Lung (tissue), 12 donors: ENCODE measurements at regions not wholly inside any gene's neighbourhood (a gene's known extent, or its start where the extent isn't known, plus 50 kb on each side); places are given as distances from the start of the nearest gene placed in this dataset. TPM values are rescaled to one million over a fixed set of nuclear protein-coding genes. Genes with fewer than 3 reads are reported as not detected.

Source experiments
- ATAC-seq: fragments of 200-7000 bp; cut with Tn5 transposase; one replicate; pipeline ENCODE4 v1.9.1; 2020; ENCODE audit warnings: moderate number of reproducible peaks; ENCODE audit not compliant: insufficient read depth, low FRiP score
- DNase-seq, 3 donors: peaks; one replicate each; pipeline ENCODE4 v3.0.0-alpha.2; 2013 to 2017
- H3K27ac ChIP-seq, 2 donors: one replicate each; pipeline ENCODE4 v1.5.1; 2013; ENCODE audit warnings: mild to moderate bottlenecking in 2 of 2, moderate library complexity in 2 of 2, control low read depth in 1 of 2, inconsistent platforms in 1 of 2, low read depth in 1 of 2, low read length in 1 of 2
- H3K27me3 ChIP-seq, 3 donors: one replicate each; pipeline ENCODE4 v1.5.1; 2013; ENCODE audit warnings: low read length in 2 of 3; ENCODE audit not compliant: control insufficient read depth in 3 of 3, insufficient read depth in 3 of 3
- H3K36me3 ChIP-seq, 4 donors: one replicate each; pipeline ENCODE4 v1.5.1; 2013; ENCODE audit warnings: low read length in 4 of 4, mild to moderate bottlenecking in 1 of 4, moderate library complexity in 1 of 4; ENCODE audit not compliant: control insufficient read depth in 4 of 4, insufficient read depth in 4 of 4
- H3K4me1 ChIP-seq, 5 donors: one replicate each; pipeline ENCODE4 v1.5.1; 2013; ENCODE audit warnings: low read length in 5 of 5, mild to moderate bottlenecking in 2 of 5, moderate library complexity in 1 of 5; ENCODE audit not compliant: control insufficient read depth in 5 of 5, insufficient read depth in 5 of 5
- H3K4me3 ChIP-seq: one replicate; pipeline ENCODE4 v1.5.1; 2013; ENCODE audit warnings: mild to moderate bottlenecking, control low read depth, moderate library complexity
- H3K9ac ChIP-seq, 2 donors: one replicate each; pipeline ENCODE4 v1.5.1; 2013; ENCODE audit warnings: low read length in 2 of 2, control low read depth in 1 of 2; ENCODE audit not compliant: insufficient read depth in 1 of 2
- H3K9me3 ChIP-seq, 4 donors: one replicate each; pipeline ENCODE4 v1.5.1; 2013; ENCODE audit warnings: low read length in 3 of 4, mild to moderate bottlenecking in 1 of 4, moderate library complexity in 1 of 4; ENCODE audit not compliant: control insufficient read depth in 4 of 4, insufficient read depth in 3 of 4
- CTCF ChIP-seq: IDR thresholded peaks from 2 replicates; pipeline ENCODE4 v1.5.1; 2012; ENCODE audit warnings: mild to moderate bottlenecking; ENCODE audit errors: control extremely low read depth, extremely low read depth
- WGBS, 2 donors: extraction: QIAGEN DNeasy Blood & Tissue Kit; methylation state at CpG; one replicate each; pipeline ENCODE4 v1.1.7; 2013; 5-methylcytosine and 5-hydroxymethylcytosine counted together
- small RNA-seq: library from RNA; depleted of rRNA; stranded (forward); fragments of <200 nt; gene quantifications from one replicate; pipeline ENCODE3, GENCODE V24; 2014; ENCODE audit warnings: low replicate concordance
- donor health status: control.
- donor health status: control.
- donor health status: Bipolar disorder and iron deficiency.
- donor health status: healthy.
- donor health status: DM: yes; HTN: yes; CAD: no.

DNA sequence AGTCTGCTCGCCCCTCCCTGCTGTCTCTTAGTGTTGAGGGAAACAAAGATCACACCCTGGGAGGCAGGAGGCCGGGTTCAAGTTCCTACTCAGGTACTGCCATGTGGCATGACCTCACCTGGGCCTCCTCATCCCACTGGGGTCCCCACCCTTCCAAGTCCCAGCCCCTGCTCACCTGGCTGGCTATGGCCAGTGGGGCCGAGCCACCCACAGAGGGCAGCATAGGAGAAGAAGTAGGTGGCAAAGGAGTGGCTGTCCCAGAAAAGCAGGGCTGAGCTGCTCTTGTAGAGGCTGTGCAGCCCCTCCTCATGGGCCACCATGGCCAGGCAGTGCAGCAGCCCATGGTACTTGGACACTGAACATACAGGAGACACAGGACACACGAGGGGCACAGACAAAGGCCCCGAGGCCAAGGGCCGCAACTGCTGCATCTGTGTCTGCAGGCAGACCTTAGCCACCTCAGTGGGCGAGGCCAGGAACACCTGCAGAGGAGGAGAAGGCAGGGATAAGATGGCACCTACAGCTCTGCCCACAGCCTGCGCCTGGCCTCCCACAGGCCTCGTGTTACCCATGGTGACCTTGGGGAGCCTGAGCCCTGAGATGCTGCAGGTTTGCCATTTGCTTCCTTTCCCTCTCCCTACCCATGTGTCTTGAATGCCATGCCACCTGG is 50.6 kb upstream of the MPEG1 start:
- H3K9me3 ChIP-seq, result peaks cover 0 to 1% (median 0%) of the 10 kb centered on the region in 4 donors
- H3K27ac ChIP-seq, result no peak overlapping the region
- no peaks in the 10 kb centered on the region for H3K36me3 ChIP-seq
- ATAC-seq (no peak), DNase-seq (no peak)
- H3K9ac ChIP-seq, result no peak overlapping the region
- WGBS, 2 donors, result 87% methylated on average over 9 of the region's 9 CpGs
- H3K4me1 ChIP-seq, result peaks cover 0 to 8% (median 0%) of the 10 kb centered on the region in 5 donors
- no peaks in the 10 kb centered on the region for H3K27me3 ChIP-seq
- TF ChIP-seq CTCF, result no peak
- H3K4me3 ChIP-seq, result no peak overlapping the region

Small RNAs in the stretch of these regions (small RNA-seq; reads per million reads assigned to genes)
- not detected for gene RN7SL435P
